EL (cell line): ENCODE measurements at regions not wholly inside any gene's neighbourhood (a gene's known extent, or its start where the extent isn't known, plus 50 kb on each side); places are given as distances from the start of the nearest gene placed in this dataset.

Experiments
- DNase-seq: peaks from one replicate; pipeline ENCODE4 v3.0.0-alpha.2; 2016

GRCh38 chr9:86679909-86680308 is 267.4 kb downstream of the GAS1 start:
- no peak for DNase-seq

GRCh38 chr9:86676396-86676795 is 270.9 kb downstream of the GAS1 start:
- no peak for DNase-seq

- DNase-seq = no peak
These were observed 271.5 kb downstream of the GAS1 start for GRCh38 chr9:86675805-86676204.

DNA sequence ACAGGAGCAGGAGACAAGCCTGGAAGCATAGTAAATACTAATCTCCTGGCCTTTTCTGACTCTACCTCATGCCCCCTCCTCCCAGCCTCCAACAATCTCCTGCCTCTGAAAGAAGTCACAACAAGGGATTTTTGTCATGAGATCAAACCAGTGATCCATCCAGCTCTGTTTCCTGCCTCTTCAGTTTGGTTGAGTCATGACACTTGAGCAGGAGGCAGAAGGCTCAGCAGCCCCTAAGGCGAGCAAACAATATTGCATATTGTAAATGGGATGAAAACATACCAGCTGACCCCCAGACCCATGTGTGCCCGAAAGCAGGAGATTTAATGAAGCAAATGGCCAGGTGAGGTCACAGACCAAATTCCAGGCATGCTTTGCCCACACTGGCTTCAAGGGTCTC is 272.8 kb downstream of the GAS1 start:
- DNase-seq = no peak

- no peak for DNase-seq
These were observed 274.3 kb downstream of the GAS1 start for GRCh38 chr9:86672966-86673365.

- no peak for DNase-seq
These were observed 275.0 kb downstream of the GAS1 start for GRCh38 chr9:86672301-86672700.

DNA sequence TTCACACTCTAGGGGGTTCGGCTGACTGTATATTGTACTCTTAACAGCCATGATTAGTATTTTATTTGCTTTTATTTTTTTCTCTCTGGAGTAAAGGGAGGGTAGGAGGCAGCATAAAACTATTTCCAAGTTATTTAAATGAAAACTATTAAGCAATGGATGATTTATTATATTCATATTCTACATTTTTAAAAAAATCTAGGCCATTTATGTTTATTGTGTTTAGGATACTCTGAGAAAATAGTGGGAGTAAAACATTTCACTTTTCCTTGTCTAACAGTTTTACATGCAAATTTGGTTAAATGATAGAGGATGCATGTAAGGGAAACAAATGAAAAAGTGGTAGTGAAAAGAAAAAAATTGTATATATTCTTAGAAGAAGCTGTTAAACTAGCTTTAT is 276.3 kb downstream of the GAS1 start:
- no peak for DNase-seq

GRCh38 chr9:86670536-86670935 is 276.8 kb downstream of the GAS1 start:
- no peak for DNase-seq

GRCh38 chr9:86670076-86670475 is 277.2 kb downstream of the GAS1 start:
- DNase-seq = no peak

- no peak for DNase-seq
These were observed 277.9 kb downstream of the GAS1 start for GRCh38 chr9:86669422-86669821.

DNA sequence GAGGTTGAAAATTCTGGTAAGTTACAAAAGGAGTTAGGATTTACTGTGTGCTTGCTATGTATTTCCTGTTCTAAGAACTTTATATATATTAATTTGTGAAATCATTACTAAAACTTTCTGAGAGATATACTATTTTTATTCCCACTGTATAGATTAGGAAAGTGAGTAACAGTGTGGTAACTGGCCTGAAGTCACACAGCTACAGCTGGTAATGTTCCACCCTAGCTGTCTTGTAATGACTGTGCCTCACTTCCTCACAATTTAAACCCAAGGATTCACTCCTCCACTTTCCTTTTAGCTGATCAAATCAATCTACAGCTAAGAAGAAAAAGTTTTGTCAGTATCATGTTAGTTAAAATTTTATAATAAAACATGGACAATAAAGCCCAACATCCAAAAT is 278.8 kb downstream of the GAS1 start:
- no peak for DNase-seq

DNA sequence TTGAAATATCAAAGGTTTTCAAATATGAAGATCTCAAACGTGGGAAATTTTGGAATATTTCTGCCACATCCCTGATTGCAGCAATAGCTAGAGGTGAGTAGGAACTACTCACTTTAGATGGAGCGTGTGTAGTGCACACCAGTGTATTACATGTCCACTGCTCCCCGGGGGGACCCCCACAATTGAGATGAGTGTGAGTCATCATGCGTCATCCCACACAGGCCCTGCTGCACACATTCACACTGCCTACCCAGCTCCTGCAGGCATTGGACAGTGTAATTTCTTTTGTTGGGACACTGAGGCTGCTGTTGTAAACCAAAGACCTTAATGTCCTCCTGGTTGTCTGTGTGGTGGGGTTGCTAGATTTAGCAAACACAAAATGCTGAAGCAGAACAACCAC is 280.0 kb downstream of the GAS1 start:
- peak; percentile 52 for DNase-seq

GRCh38 chr9:86665416-86665815 is 281.9 kb downstream of the GAS1 start:
- no peak for DNase-seq

- DNase-seq = no peak
These were observed 282.7 kb downstream of the GAS1 start for GRCh38 chr9:86664603-86665002.

GRCh38 chr9:86663905-86664304 is 283.4 kb downstream of the GAS1 start:
- DNase-seq = no peak

DNA sequence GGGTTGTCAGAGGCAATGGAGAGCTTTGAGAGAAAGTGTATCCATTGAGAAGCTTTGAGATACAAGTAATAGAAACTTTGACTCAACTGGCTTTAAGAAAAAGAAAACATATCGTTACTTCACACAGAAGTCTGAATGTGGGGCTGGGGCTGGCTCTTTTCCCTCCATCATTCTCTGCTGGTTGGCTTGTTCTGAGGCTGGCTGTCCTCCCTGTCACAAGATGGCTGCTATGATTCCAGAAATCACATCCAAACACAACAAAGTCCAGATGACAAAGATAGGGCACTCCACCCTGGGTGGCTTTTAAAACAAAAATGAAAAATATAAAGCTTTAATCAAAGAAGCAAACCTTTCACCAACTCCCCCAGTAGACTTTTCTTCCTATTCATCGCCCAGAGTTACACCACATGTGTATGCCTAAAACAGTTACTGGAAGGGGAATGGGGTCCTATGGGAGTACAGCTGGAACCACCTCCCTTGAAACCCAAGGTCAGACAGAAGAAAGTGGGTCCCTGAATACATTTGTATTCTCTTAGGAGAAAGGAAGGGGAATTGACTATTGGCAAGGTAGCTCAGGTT is 284.3 kb downstream of the GAS1 start:
- no peak for DNase-seq

DNA sequence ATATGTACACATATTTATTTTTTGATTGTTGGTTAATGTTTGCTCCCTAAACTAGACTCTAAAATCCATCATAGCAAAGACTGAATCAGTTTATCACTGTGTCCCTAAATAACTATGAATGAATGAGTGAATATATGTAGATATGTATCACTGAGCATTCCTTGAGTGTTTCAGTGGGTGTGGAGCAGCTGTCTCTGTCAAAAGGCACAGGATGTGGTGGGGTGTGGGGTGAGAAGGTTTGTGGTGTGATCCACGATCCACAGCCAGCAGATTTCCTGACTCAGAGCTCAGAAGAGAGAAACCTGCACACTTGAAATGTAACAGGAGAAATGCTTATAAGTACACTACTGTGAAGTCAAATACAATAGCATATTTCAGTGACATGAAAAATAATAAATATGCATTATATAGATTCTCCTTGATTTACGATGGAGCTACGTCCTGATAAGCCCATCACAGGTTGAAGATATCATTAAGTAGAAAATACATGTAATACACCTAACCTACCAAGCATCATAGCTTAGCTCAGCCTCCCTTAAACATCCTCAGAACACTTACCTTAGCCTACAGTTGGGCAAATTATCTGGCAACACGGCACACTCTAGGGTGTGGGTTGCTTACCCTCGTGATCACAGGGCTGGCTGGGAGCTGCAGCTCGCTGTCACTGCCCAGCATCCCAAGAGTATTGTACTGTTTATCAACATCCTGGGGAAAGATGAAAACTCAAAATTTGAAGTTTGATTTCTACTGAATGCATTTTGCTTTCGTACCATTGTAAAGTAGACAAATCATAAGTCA is 287.0 kb downstream of the GAS1 start:
- DNase-seq = peak; percentile 87

DNA sequence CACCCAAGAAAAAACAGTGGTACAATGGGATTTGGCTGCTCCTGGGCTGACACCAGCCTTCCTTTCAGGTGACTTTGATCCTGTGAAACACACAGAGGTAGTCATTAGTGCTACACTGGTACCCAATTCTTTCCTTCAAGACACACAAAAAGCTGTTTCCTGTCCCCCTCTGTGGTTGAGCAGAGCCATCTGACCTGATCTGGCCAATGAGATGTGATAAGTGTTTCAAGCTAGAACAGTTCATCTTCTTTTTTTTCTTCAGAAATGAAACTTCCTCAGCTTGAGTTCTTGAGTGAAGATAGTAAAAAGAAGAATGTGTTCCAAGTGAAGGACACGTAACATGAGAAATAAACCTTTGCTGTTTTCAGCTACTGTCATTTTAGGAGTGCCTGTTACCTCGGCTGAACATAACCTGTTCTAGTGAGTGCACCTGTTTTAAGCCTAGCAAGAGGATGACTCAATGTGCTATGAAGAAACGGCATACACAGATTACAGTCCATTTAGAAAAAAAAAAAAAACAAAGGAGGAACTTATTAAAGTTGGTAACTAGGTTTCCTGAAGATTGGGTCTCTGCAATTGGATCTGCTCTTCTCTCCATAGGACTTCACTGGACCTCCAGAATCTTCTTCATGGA is 287.8 kb downstream of the GAS1 start:
- no peak for DNase-seq

GRCh38 chr9:86655147-86655546 is 292.2 kb downstream of the GAS1 start:
- DNase-seq = no peak

DNA sequence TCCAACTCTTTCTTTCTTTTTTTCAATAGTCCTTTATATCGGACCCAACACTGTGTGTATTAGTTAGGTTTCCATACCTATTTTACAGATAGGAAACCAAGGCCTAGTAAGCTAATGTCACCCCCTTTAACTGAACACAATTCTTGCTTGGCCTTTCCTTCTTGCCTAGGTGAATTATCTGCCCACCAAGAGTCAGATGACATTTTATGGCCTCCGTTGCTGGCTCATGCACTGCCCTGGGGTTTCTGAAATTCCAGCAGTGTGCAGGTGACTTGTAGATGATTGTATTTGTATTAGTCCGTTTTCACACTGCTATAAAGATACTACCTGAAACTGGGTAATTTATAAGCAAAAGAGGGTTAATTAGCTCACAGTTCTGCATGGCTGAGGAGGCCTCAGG is 293.8 kb downstream of the GAS1 start:
- DNase-seq = no peak

GRCh38 chr9:86652736-86653135 is 294.6 kb downstream of the GAS1 start:
- no peak for DNase-seq

- no peak for DNase-seq
These were observed 295.7 kb upstream of the TUT7 start for GRCh38 chr9:86649913-86650312.

GRCh38 chr9:86648828-86649170 is 294.6 kb upstream of the TUT7 start:
- no peak for DNase-seq

DNA sequence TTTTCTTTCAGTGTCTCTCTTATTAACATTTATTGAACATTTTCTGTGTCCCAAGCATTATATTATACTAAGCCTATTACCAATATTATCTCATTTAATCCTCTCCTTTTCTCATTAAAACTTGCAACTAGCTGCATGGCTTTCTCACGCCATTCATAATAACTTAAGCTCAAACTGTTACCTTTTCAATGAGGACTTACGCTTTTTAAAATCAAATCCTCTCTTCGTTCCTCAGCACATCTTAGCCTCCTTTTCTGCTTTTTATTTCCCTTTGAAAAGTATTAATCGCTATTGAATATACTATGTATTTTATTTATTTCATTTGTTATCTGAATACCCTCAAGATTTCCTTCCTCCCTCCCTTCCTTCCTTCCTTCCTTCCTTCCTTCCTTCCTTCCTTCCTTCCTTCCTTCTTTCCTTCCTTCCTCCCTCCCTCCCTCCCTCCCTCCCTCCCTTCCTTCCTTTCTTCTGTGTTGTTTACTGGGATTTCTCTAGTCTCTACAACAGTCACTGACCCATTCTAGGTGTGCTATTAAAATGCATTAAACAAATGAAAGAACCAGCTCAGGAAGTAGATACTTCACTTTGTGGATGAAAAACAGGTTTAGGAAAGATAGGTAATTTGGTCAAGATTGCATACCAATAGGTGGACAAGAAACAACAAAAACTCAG is 294.1 kb upstream of the TUT7 start:
- no peak for DNase-seq
